Trophoblast cell (in vitro differentiated cells and primary cell): ENCODE measurements at regions not wholly inside any gene's neighbourhood (a gene's known extent, or its start where the extent isn't known, plus 50 kb on each side); places are given as distances from the start of the nearest gene placed in this dataset.

Experiments
- DNase-seq, 2 donors: peaks; one replicate each; pipeline ENCODE4 v3.0.0-alpha.2; 2016
- H2AFZ ChIP-seq: 2 replicates; pipeline ENCODE4 v1.6.1; 2013; ENCODE audit warnings: low read length, moderate library complexity, mild to moderate bottlenecking; ENCODE audit not compliant: insufficient read depth, poor library complexity
- H2AK5ac ChIP-seq: 2 replicates; pipeline ENCODE4 v1.6.1; 2013; ENCODE audit warnings: mild to moderate bottlenecking, low read length
- H2BK120ac ChIP-seq: 2 replicates; pipeline ENCODE4 v1.6.1; 2013; ENCODE audit warnings: low read length, mild to moderate bottlenecking, moderate library complexity; ENCODE audit not compliant: insufficient read depth, poor library complexity
- H2BK12ac ChIP-seq: 2 replicates; pipeline ENCODE4 v1.6.1; 2013; ENCODE audit warnings: mild to moderate bottlenecking, low read length, moderate library complexity
- H2BK5ac ChIP-seq: 2 replicates; pipeline ENCODE4 v1.6.1; 2013; ENCODE audit warnings: low read length, low read depth, moderate library complexity, mild to moderate bottlenecking; ENCODE audit not compliant: poor library complexity
- H3K14ac ChIP-seq: 2 replicates; pipeline ENCODE4 v1.6.1; 2013; ENCODE audit warnings: mild to moderate bottlenecking, low read length
- H3K18ac ChIP-seq: 2 replicates; pipeline ENCODE4 v1.6.1; 2013; ENCODE audit warnings: mild to moderate bottlenecking, low read length
- H3K23ac ChIP-seq: 2 replicates; pipeline ENCODE4 v1.6.1; 2013; ENCODE audit warnings: low read length
- H3K27ac ChIP-seq: 2 replicates; pipeline ENCODE4 v1.5.1; 2013; ENCODE audit warnings: low read depth, mild to moderate bottlenecking, inconsistent platforms, low read length, moderate library complexity
- H3K27me3 ChIP-seq: 2 replicates; pipeline ENCODE4 v1.6.1; 2013; ENCODE audit warnings: inconsistent platforms, mild to moderate bottlenecking, low read length, moderate library complexity; ENCODE audit not compliant: insufficient read depth
- H3K36me3 ChIP-seq, 2 experiments: 1 replicate in 1 of 2; 2 replicates in 1 of 2; pipeline ENCODE4 v1.6.1; 2013; ENCODE audit warnings: low read length in 2 of 2, mild to moderate bottlenecking in 2 of 2, moderate library complexity in 1 of 2; ENCODE audit not compliant: insufficient read depth in 2 of 2, control insufficient read depth in 1 of 2
- H3K4ac ChIP-seq: 2 replicates; pipeline ENCODE4 v1.6.1; 2013; ENCODE audit warnings: low read depth, mild to moderate bottlenecking, low read length, moderate library complexity
- H3K4me1 ChIP-seq, 2 experiments: 1 replicate in 1 of 2; 2 replicates in 1 of 2; pipeline ENCODE4 v1.6.1; 2013; ENCODE audit warnings: low read length in 2 of 2, mild to moderate bottlenecking in 2 of 2, moderate library complexity in 1 of 2; ENCODE audit not compliant: insufficient read depth in 2 of 2, control insufficient read depth in 1 of 2
- H3K4me2 ChIP-seq: 2 replicates; pipeline ENCODE4 v1.6.1; 2013; ENCODE audit warnings: inconsistent platforms, mild to moderate bottlenecking, low read length, moderate library complexity
- H3K4me3 ChIP-seq: 2 replicates; pipeline ENCODE4 v1.5.1; 2013; ENCODE audit warnings: mild to moderate bottlenecking, low read depth, low read length, inconsistent platforms
- H3K79me1 ChIP-seq: one replicate; pipeline ENCODE4 v1.6.1; 2013; ENCODE audit warnings: low read length
- H3K79me2 ChIP-seq: 2 replicates; pipeline ENCODE4 v1.6.1; 2013; ENCODE audit warnings: low read length, mild to moderate bottlenecking; ENCODE audit not compliant: control insufficient read depth, insufficient read depth, poor library complexity
- H3K9ac ChIP-seq: 2 replicates; pipeline ENCODE4 v1.6.1; 2013; ENCODE audit warnings: mild to moderate bottlenecking, low read length
- H3K9me3 ChIP-seq: 2 replicates; pipeline ENCODE4 v1.6.1; 2013; ENCODE audit warnings: low read depth, mild to moderate bottlenecking, control low read depth, inconsistent platforms, low read length; ENCODE audit not compliant: insufficient read depth
- H4K12ac ChIP-seq: 2 replicates; pipeline ENCODE4 v1.6.1; 2013; ENCODE audit warnings: low read depth, mild to moderate bottlenecking, low read length, moderate library complexity
- H4K8ac ChIP-seq: 2 replicates; pipeline ENCODE4 v1.6.1; 2013; ENCODE audit warnings: low read depth, mild to moderate bottlenecking, low read length, moderate library complexity
- H4K91ac ChIP-seq: one replicate; pipeline ENCODE4 v1.6.1; 2013; ENCODE audit warnings: low read depth, mild to moderate bottlenecking, low read length, moderate library complexity
- WGBS: extraction: QIAGEN DNeasy Blood & Tissue Kit; methylation state at CpG from one replicate; pipeline ENCODE4 v1.1.7; 2013; ENCODE audit warnings: missing lambda C conversion rate; ENCODE audit not compliant: insufficient read length, insufficient coverage; ENCODE audit errors: extremely low coverage; 5-methylcytosine and 5-hydroxymethylcytosine counted together

DNA sequence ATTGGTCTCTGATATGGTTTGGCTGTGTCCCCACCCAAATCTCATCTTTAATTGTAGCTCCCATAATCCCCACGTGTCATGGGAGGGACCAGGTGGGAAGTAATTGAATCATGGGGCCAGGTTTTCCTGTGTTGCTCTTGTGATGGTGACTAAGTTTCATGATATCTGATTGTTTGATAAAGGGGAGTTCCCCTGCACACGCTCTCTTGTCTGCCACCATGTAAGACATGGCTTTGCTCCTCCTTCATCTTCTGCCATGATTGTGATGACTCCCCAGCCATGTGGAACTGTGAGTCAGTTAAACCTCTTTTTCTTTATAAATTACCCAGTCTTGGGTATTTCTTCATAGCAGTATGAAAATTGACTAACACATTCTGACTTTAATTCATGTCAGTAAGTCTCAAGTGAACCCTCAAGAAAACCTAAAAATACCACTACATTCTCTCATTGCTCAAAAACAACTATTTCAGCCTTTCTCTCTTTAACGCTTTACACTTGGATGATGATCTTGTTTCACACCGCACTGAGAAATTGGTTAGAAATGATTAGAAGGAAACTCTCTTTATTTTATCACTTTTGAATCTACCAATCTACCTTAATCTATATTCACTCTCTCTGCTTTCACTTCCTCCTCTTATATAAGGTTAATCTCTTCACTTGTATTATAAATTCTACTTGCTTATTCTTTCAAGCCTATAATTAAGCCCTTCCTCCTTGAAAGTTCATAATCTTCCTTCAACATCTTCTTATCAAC is 110.1 kb downstream of the GALR1 start:
- H4K91ac ChIP-seq, result no peak overlapping the region
- H3K27ac ChIP-seq, result no peak overlapping the region
- H3K18ac ChIP-seq, result no peak overlapping the region
- H3K9ac ChIP-seq, result no peak overlapping the region
- H3K79me1 ChIP-seq, result no peaks in the 10 kb centered on the region
- H3K14ac ChIP-seq, result no peak overlapping the region
- no peak overlapping the region for H2BK5ac ChIP-seq
- H2BK12ac ChIP-seq, result no peak overlapping the region
- H2AK5ac ChIP-seq, result no peak overlapping the region
- H3K9me3 ChIP-seq, result no peaks in the 10 kb centered on the region
- no peaks in the 10 kb centered on the region for H3K36me3 ChIP-seq
- H2AFZ ChIP-seq, result no peak overlapping the region
- H3K4ac ChIP-seq, result no peak overlapping the region
- no peak overlapping the region for H3K4me2 ChIP-seq
- WGBS, result no CpG with 5 or more reads among the region's 4 CpGs
- no peaks in the 10 kb centered on the region for H3K79me2 ChIP-seq
- H3K4me1 ChIP-seq, result no peaks in the 10 kb centered on the region
- H2BK120ac ChIP-seq, result no peak overlapping the region
- H4K12ac ChIP-seq, result no peak overlapping the region
- H3K4me3 ChIP-seq, result no peak overlapping the region
- H3K23ac ChIP-seq, result no peak overlapping the region
- H4K8ac ChIP-seq, result no peak overlapping the region
- no peaks in the 10 kb centered on the region for H3K27me3 ChIP-seq
- no peak for DNase-seq

- no peak overlapping the region for H3K4me3 ChIP-seq
- WGBS, result no CpG with 5 or more reads among the region's 3 CpGs
Observed at GRCh38 chr18:77360315-77361190, 110.9 kb downstream of the GALR1 start.

DNA sequence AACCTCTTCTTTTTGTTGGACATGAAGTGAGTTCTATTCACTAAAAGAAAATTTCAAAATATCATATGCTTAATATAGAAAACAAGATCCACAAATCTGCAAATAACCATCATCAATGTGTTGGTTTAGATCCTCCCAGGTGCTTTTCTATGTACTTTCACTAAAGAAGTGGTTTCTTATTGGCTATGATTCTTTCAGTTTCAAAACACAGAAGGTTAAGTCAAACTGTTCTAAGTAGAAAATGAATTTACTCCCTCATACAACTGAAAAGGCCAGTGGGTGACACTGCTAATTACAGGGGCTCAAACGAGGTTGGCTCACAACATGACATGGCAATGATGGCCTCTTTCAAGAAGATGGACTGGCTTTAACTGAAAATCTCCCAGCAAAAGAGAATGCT is 111.7 kb downstream of the GALR1 start:
- Histone ChIP-seq H2BK5ac (no peak overlapping the region), H3K4me1 (no peaks in the 10 kb centered on the region), H2AFZ (no peak overlapping the region), H3K79me2 (no peaks in the 10 kb centered on the region), H2BK12ac (no peak overlapping the region), H3K9me3 (no peaks in the 10 kb centered on the region), H3K23ac (no peak overlapping the region), H3K27ac (no peak overlapping the region), H3K18ac (no peak overlapping the region), H3K4me3 (no peak overlapping the region), H2AK5ac (no peak overlapping the region), H4K8ac (no peak overlapping the region), H3K4ac (no peak overlapping the region), H4K91ac (no peak overlapping the region), H3K9ac (no peak overlapping the region), H3K36me3 (no peaks in the 10 kb centered on the region), H3K27me3 (no peaks in the 10 kb centered on the region), H4K12ac (no peak overlapping the region), H3K79me1 (no peaks in the 10 kb centered on the region), H3K14ac (no peak overlapping the region), H2BK120ac (no peak overlapping the region), H3K4me2 (no peak overlapping the region)
- DNase-seq, result no peak
- no CpG with 5 or more reads among the region's 1 CpG for WGBS

More at GRCh38 chr18:77360315-77361190, 110.9 kb downstream of the GALR1 start:
- no peak for DNase-seq
- Histone ChIP-seq H2AFZ (no peak overlapping the region), H3K4me1 (no peaks in the 10 kb centered on the region), H3K79me2 (no peaks in the 10 kb centered on the region), H2AK5ac (no peak overlapping the region), H3K36me3 (no peaks in the 10 kb centered on the region), H3K14ac (no peak overlapping the region), H3K23ac (no peak overlapping the region), H3K27ac (no peak overlapping the region), H3K79me1 (no peaks in the 10 kb centered on the region), H3K18ac (no peak overlapping the region), H2BK5ac (no peak overlapping the region), H4K8ac (no peak overlapping the region), H4K12ac (no peak overlapping the region), H3K4me2 (no peak overlapping the region), H3K4ac (no peak overlapping the region), H4K91ac (no peak overlapping the region), H2BK120ac (no peak overlapping the region), H3K27me3 (no peaks in the 10 kb centered on the region), H3K9me3 (no peaks in the 10 kb centered on the region), H3K9ac (no peak overlapping the region), H2BK12ac (no peak overlapping the region)

DNA sequence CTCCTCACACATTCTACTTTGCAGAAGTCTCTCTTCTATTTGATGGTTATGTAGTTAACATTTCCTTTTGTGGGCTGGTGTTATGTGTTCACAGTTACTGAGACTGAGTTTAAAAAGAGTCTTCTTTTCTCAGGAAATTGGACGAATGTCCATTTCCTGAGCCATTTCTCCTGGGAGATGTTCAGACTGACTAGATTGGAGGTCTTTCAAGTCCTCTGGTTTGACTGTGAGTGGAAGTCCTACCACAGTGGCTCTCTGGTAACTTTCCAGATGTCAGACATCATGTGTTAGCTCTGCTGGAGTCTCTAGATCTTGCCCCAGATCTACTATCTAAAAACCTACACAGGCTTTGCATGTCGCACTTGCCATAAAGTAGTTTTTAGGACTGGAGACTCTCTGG is 116.0 kb downstream of the GALR1 start:
- no peak overlapping the region for H3K4ac ChIP-seq
- no CpG with 5 or more reads among the region's 2 CpGs for WGBS
- no peaks in the 10 kb centered on the region for H3K79me1 ChIP-seq
- H4K12ac ChIP-seq, result no peak overlapping the region
- peaks cover 2% of the 10 kb centered on the region for H3K9me3 ChIP-seq
- H4K91ac ChIP-seq, result no peak overlapping the region
- no peaks in the 10 kb centered on the region for H3K27me3 ChIP-seq
- H3K4me2 ChIP-seq, result no peak overlapping the region
- H3K23ac ChIP-seq, result no peak overlapping the region
- no peaks in the 10 kb centered on the region for H3K4me1 ChIP-seq
- no peak overlapping the region for H2BK5ac ChIP-seq
- H2AK5ac ChIP-seq, result no peak overlapping the region
- no peak overlapping the region for H3K14ac ChIP-seq
- H4K8ac ChIP-seq, result no peak overlapping the region
- no peaks in the 10 kb centered on the region for H3K36me3 ChIP-seq
- no peak for DNase-seq
- H2BK120ac ChIP-seq, result no peak overlapping the region
- H2BK12ac ChIP-seq, result no peak overlapping the region
- no peak overlapping the region for H2AFZ ChIP-seq
- no peaks in the 10 kb centered on the region for H3K79me2 ChIP-seq
- no peak overlapping the region for H3K18ac ChIP-seq
- H3K4me3 ChIP-seq, result no peak overlapping the region
- H3K9ac ChIP-seq, result no peak overlapping the region
- H3K27ac ChIP-seq, result no peak overlapping the region
